IMR-90 (cell line): ENCODE measurements at regions not wholly inside any gene's neighbourhood (a gene's known extent, or its start where the extent isn't known, plus 50 kb on each side); places are given as distances from the start of the nearest gene placed in this dataset.

Experiments used
- ATAC-seq: fragments of 200-7000 bp; cut with Tn5 transposase; 2 replicates; pipeline ENCODE4 v1.9.1; 2020; ENCODE audit warnings: low read depth, mild to moderate bottlenecking, moderate library complexity
- BruUV-seq: library from RNA; stranded (reverse); fragments of 400-500 nt; replicated peaks from 2 replicates; lab custom pipeline; 2021; lab: Mats Ljungman, UMichigan
- CTCF ChIA-PET: fragments of 300-600 bp; formaldehyde crosslinking; extraction: SDS; loops from one replicate; lab custom pipeline; 2021; ENCODE audit warnings: antibody characterized with exemption; lab: Yijun Ruan, JAX
- POLR2A ChIA-PET: fragments of 300-600 bp; sonication (Branson Sonifier 250); formaldehyde crosslinking; loops from one replicate; lab custom pipeline; 2022; ENCODE audit warnings: antibody characterized with exemption; ENCODE audit not compliant: unreplicated experiment; lab: Charles Lee
- DNase-seq: peaks from one replicate; pipeline ENCODE4 v3.0.0; 2013
- H2AFZ ChIP-seq: replicated peaks from 2 replicates; pipeline ENCODE3; 2013; ENCODE audit warnings: low read length, mild to moderate bottlenecking; ENCODE audit not compliant: poor library complexity
- H2AK5ac ChIP-seq: 2 replicates; pipeline ENCODE4 v1.6.1; 2013; ENCODE audit warnings: low read depth, low read length, inconsistent platforms
- H2AK9ac ChIP-seq: replicated peaks from 2 replicates; pipeline ENCODE3; 2013; ENCODE audit warnings: mild to moderate bottlenecking, low read depth, low read length, moderate library complexity; ENCODE audit not compliant: poor library complexity
- H2BK120ac ChIP-seq: 2 replicates; pipeline ENCODE4 v1.6.1; 2013; ENCODE audit warnings: low read depth, low read length, inconsistent platforms
- H2BK15ac ChIP-seq: 3 replicates; pipeline ENCODE4 v1.6.1; 2013; ENCODE audit warnings: low read depth, low read length, inconsistent platforms
- H2BK20ac ChIP-seq: 2 replicates; pipeline ENCODE4 v1.6.1; 2013; ENCODE audit warnings: low read depth, mild to moderate bottlenecking, inconsistent platforms, low read length, moderate library complexity
- H2BK5ac ChIP-seq: 2 replicates; pipeline ENCODE4 v1.6.1; 2013; ENCODE audit warnings: mild to moderate bottlenecking, low read depth, low read length, inconsistent platforms; ENCODE audit not compliant: poor library complexity, severe bottlenecking
- H3K14ac ChIP-seq: replicated peaks from 2 replicates; pipeline ENCODE4 v1.6.1; 2013; ENCODE audit warnings: low read depth, low read length, inconsistent platforms
- H3K18ac ChIP-seq: 2 replicates; pipeline ENCODE4 v1.6.1; 2013; ENCODE audit warnings: low read depth, low read length, control low read depth
- H3K23ac ChIP-seq: 2 replicates; pipeline ENCODE4 v1.6.1; 2013; ENCODE audit warnings: low read depth, low read length, inconsistent platforms
- H3K27ac ChIP-seq: 2 replicates; pipeline ENCODE4 v1.5.1; 2013; ENCODE audit warnings: mild to moderate bottlenecking, control low read depth, low read length; ENCODE audit not compliant: insufficient read depth
- H3K27me3 ChIP-seq: 2 replicates; pipeline ENCODE4 v1.6.1; 2013; ENCODE audit warnings: low read length; ENCODE audit not compliant: control insufficient read depth, insufficient read depth
- H3K36me3 ChIP-seq: 2 replicates; pipeline ENCODE4 v1.6.1; 2013; ENCODE audit warnings: low read length, mixed read lengths; ENCODE audit not compliant: control insufficient read depth, insufficient read depth
- H3K4ac ChIP-seq: 2 replicates; pipeline ENCODE4 v1.6.1; 2013; ENCODE audit warnings: low read depth, low read length, inconsistent platforms
- H3K4me1 ChIP-seq: 2 replicates; pipeline ENCODE4 v1.6.1; 2013; ENCODE audit warnings: low read length, mixed read lengths; ENCODE audit not compliant: control insufficient read depth, insufficient read depth
- H3K4me2 ChIP-seq: 2 replicates; pipeline ENCODE4 v1.6.1; 2013; ENCODE audit warnings: low read depth, mild to moderate bottlenecking, control low read depth, low read length, moderate library complexity
- H3K4me3 ChIP-seq: 2 replicates; pipeline ENCODE4 v1.5.1; 2013; ENCODE audit warnings: low read depth, mild to moderate bottlenecking, control low read depth, low read length, moderate library complexity; ENCODE audit not compliant: insufficient read depth
- H3K56ac ChIP-seq: 2 replicates; pipeline ENCODE4 v1.6.1; 2013; ENCODE audit warnings: low read length, inconsistent platforms; ENCODE audit not compliant: insufficient read depth; ENCODE audit errors: extremely low read depth
- H3K79me1 ChIP-seq, 2 experiments: 2 replicates each; pipeline ENCODE4 v1.6.1; 2013; ENCODE audit warnings: low read length in 2 of 2, inconsistent platforms in 1 of 2, low read depth in 1 of 2
- H3K9ac ChIP-seq: 2 replicates; pipeline ENCODE4 v1.6.1; 2013; ENCODE audit warnings: low read depth, low read length, control low read depth
- H3K9me1 ChIP-seq: 2 replicates; pipeline ENCODE4 v1.6.1; 2013; ENCODE audit warnings: low read length, inconsistent platforms; ENCODE audit not compliant: insufficient read depth
- H3K9me3 ChIP-seq: 2 replicates; pipeline ENCODE4 v1.6.1; 2013; ENCODE audit warnings: low read length; ENCODE audit not compliant: control insufficient read depth, insufficient read depth
- H4K20me1 ChIP-seq: 2 replicates; pipeline ENCODE4 v1.6.1; 2013; ENCODE audit warnings: low read length, inconsistent platforms; ENCODE audit not compliant: insufficient read depth
- H4K5ac ChIP-seq: 2 replicates; pipeline ENCODE4 v1.6.1; 2013; ENCODE audit warnings: mild to moderate bottlenecking, low read depth, low read length, control low read depth
- H4K8ac ChIP-seq, 2 experiments: 2 replicates each; pipeline ENCODE4 v1.6.1; 2013; ENCODE audit warnings: low read depth in 2 of 2, low read length in 2 of 2, control low read depth in 1 of 2, inconsistent platforms in 1 of 2
- H4K91ac ChIP-seq: 2 replicates; pipeline ENCODE4 v1.6.1; 2013; ENCODE audit warnings: low read depth, low read length, inconsistent platforms; ENCODE audit not compliant: insufficient read depth
- BHLHE40 ChIP-seq: fragments of 150-350 bp; IDR thresholded peaks from 2 replicates; pipeline ENCODE4 v1.6.1; 2016; ENCODE audit warnings: mild to moderate bottlenecking, low read depth, low read length
- CEBPB ChIP-seq: IDR thresholded peaks from 2 replicates; pipeline ENCODE4 v1.6.1; 2012; ENCODE audit warnings: low read depth, low read length, improper control_type of control experiment
- CHD1 ChIP-seq: IDR thresholded peaks from 2 replicates; pipeline ENCODE4 v1.6.1; 2012; ENCODE audit warnings: low read depth, low read length, improper control_type of control experiment
- ELK1 ChIP-seq: fragments of 150-350 bp; IDR thresholded peaks from 2 replicates; pipeline ENCODE4 v1.6.1; 2016; ENCODE audit warnings: low read depth, mild to moderate bottlenecking, low read length, moderate library complexity, borderline replicate concordance
- FOS ChIP-seq: fragments of 150-350 bp; IDR thresholded peaks from 2 replicates; pipeline ENCODE4 v1.6.1; 2016; ENCODE audit warnings: low read depth, low read length
- MAFK ChIP-seq: IDR thresholded peaks from 2 replicates; pipeline ENCODE4 v1.6.1; 2012; ENCODE audit warnings: low read depth, low read length, improper control_type of control experiment
- MAZ ChIP-seq: IDR thresholded peaks from 2 replicates; pipeline ENCODE4 v1.6.1; 2012; ENCODE audit warnings: low read depth, mild to moderate bottlenecking, low read length, improper control_type of control experiment, moderate library complexity, borderline replicate concordance
- MXI1 ChIP-seq: IDR thresholded peaks from 2 replicates; pipeline ENCODE4 v1.6.1; 2012; ENCODE audit warnings: low read depth, mild to moderate bottlenecking, low read length, moderate library complexity, borderline replicate concordance
- NFE2L2 ChIP-seq: fragments of 150-350 bp; IDR thresholded peaks from 2 replicates; pipeline ENCODE4 v1.6.1; 2016; ENCODE audit warnings: low read depth, mild to moderate bottlenecking, low read length
- POLR2A ChIP-seq: IDR thresholded peaks from 2 replicates; pipeline ENCODE4 v1.6.1; 2012; ENCODE audit warnings: mild to moderate bottlenecking, low read depth, low read length
- RAD21 ChIP-seq: IDR thresholded peaks from 2 replicates; pipeline ENCODE4 v1.6.1; 2012; ENCODE audit warnings: low read length, improper control_type of control experiment
- RCOR1 ChIP-seq: IDR thresholded peaks from 2 replicates; pipeline ENCODE4 v1.6.1; 2012; ENCODE audit warnings: mild to moderate bottlenecking, low read length, improper control_type of control experiment; ENCODE audit not compliant: insufficient replicate concordance
- RFX5 ChIP-seq: IDR thresholded peaks from 2 replicates; pipeline ENCODE4 v1.8.0; 2012; ENCODE audit warnings: low read depth, mild to moderate bottlenecking, low read length, moderate library complexity
- SMC3 ChIP-seq: fragments of 150-350 bp; IDR thresholded peaks from 2 replicates; pipeline ENCODE4 v1.6.1; 2016; ENCODE audit warnings: low read depth, mild to moderate bottlenecking, antibody characterized with exemption, low read length, moderate library complexity
- USF2 ChIP-seq: fragments of 150-350 bp; IDR thresholded peaks from 2 replicates; pipeline ENCODE4 v1.6.1; 2017; ENCODE audit warnings: mild to moderate bottlenecking, antibody characterized with exemption, low read length, low read depth
- WGBS, 2 experiments: methylation state at CpG; one replicate each; pipeline versions ENCODE4 v1.1.5 to v1.1.7; 2013; ENCODE audit warnings: missing lambda C conversion rate in 2 of 2; ENCODE audit not compliant: insufficient read length in 1 of 2; ENCODE audit errors: extremely low coverage in 2 of 2; 5-methylcytosine and 5-hydroxymethylcytosine counted together
- dilution Hi-C: fragments of 300-500 bp; cut with HindIII; formaldehyde crosslinking; loops from one replicate; pipeline ENCODE4 v1.14.3; 2018; ENCODE audit warnings: low sequenced_read_pairs; ENCODE audit not compliant: unreplicated experiment
- in situ Hi-C: fragments of 300-500 bp; cut with MboI; formaldehyde crosslinking; loops from 3 replicates; pipeline ENCODE4 v1.14.3; 2019; ENCODE audit warnings: low sequenced_read_pairs, inconsistent platforms, mixed read lengths
- intact Hi-C: fragments of 100-400 bp; cut with micrococcal nuclease; formaldehyde crosslinking; loops from 2 replicates; pipeline ENCODE4 v1.10.0; 2022
- TF ChIP-seq, protein P1 (sequence below): conservative IDR thresholded peaks from 2 replicates; pipeline ENCODE4 v1.5.1; 2012; ENCODE audit warnings: mild to moderate bottlenecking, low read depth, low read length, improper control_type of control experiment

DNA sequence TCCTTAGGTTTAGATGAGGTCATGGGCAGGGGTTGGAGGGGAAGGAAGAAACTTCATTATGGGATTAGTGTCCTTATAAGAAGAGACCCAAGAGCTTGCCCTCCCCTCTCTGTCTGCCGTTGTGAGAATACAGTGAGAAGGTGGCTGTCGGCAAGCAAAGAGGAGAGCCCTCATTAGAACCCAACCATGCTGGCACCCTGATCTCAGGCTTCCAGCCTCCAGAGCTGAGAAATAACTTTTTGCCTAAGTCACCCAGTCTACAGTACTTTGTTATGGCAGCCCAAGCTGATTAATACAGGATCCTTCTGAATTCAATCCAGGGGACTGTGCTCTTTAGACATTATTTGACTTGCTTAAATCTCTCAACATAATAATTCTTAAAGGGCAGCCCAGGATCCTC lies 209.0 kb downstream of the RNF152 start:
- H3K9me3 ChIP-seq: peaks cover 7% of the 10 kb centered on the region
- no peak overlapping the region for H2AK5ac ChIP-seq
- no peak overlapping the region for H3K4me3 ChIP-seq
- no peaks in the 10 kb centered on the region for H3K27me3 ChIP-seq
- H3K79me1 ChIP-seq: no peaks in the 10 kb centered on the region
- no peak overlapping the region for H3K56ac ChIP-seq
- H3K27ac ChIP-seq: no peak overlapping the region
- no peak overlapping the region for H2BK15ac ChIP-seq
- no peak overlapping the region for H2AFZ ChIP-seq
- H2BK5ac ChIP-seq: no peak overlapping the region
- in situ Hi-C loops: no loop called here
- H2AK9ac ChIP-seq: no peak overlapping the region
- TF ChIP-seq SMC3 (no peak), RFX5 (no peak), RCOR1 (no peak), RAD21 (no peak), CHD1 (no peak), MXI1 (no peak), ELK1 (no peak), BHLHE40 (no peak), NFE2L2 (no peak), USF2 (no peak), MAZ (no peak), MAFK (no peak), POLR2A (no peak), CEBPB (no peak), FOS (no peak)
- TF ChIP-seq, protein P1, sequence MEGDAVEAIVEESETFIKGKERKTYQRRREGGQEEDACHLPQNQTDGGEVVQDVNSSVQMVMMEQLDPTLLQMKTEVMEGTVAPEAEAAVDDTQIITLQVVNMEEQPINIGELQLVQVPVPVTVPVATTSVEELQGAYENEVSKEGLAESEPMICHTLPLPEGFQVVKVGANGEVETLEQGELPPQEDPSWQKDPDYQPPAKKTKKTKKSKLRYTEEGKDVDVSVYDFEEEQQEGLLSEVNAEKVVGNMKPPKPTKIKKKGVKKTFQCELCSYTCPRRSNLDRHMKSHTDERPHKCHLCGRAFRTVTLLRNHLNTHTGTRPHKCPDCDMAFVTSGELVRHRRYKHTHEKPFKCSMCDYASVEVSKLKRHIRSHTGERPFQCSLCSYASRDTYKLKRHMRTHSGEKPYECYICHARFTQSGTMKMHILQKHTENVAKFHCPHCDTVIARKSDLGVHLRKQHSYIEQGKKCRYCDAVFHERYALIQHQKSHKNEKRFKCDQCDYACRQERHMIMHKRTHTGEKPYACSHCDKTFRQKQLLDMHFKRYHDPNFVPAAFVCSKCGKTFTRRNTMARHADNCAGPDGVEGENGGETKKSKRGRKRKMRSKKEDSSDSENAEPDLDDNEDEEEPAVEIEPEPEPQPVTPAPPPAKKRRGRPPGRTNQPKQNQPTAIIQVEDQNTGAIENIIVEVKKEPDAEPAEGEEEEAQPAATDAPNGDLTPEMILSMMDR: no peak
- H2BK20ac ChIP-seq: no peak overlapping the region
- no peaks in the 10 kb centered on the region for H3K4me1 ChIP-seq
- ChIA-PET POLR2A (no interaction called here), CTCF (no interaction called here)
- H3K14ac ChIP-seq: no peak overlapping the region
- no peak overlapping the region for H3K4me2 ChIP-seq
- no peak overlapping the region for H3K18ac ChIP-seq
- no peak overlapping the region for H3K23ac ChIP-seq
- H3K36me3 ChIP-seq: no peaks in the 10 kb centered on the region
- no peak overlapping the region for H2BK120ac ChIP-seq
- WGBS, 2 experiments: no CpG with 5 or more reads among the region's 2 CpGs
- H3K9ac ChIP-seq: no peak overlapping the region
- intact Hi-C loops: no loop called here
- BruUV-seq: no TSS peak
- ATAC-seq (no peak), DNase-seq (no peak)
- H4K5ac ChIP-seq: no peak overlapping the region
- dilution Hi-C loops: no loop called here
- no peaks in the 10 kb centered on the region for H3K9me1 ChIP-seq
- no peak overlapping the region for H4K91ac ChIP-seq
- no peak overlapping the region for H3K4ac ChIP-seq
- no peak overlapping the region for H4K8ac ChIP-seq
- no peaks in the 10 kb centered on the region for H4K20me1 ChIP-seq
